ENCODE measurements at regions not wholly inside any gene's neighbourhood (a gene's known extent, or its start where the extent isn't known, plus 50 kb on each side); places are given as distances from the start of the nearest gene placed in this dataset.
A peak's percentile ranks its signal among the peaks of the same experiment; 100 is the strongest.

DNA sequence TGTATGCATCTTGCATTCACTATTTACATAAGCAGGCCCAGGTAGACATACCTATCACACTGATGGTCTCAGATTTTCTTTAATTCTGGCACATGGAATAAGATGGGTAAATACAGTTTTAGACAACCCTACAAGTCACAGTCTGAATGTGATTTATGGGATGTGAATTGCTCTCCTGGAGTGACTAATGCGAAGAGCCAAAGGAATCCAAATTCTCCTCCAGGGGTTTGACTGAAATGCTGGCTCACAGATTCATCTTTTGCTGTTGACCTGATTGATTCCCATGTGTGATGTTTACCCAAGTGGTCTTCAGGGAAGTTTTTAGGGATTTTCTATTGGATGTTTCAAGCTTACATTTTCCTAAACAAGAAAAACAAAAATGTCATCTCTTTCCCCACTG, 277.9 kb upstream of the MON1B start:
- no peak for DNase-seq

DNA sequence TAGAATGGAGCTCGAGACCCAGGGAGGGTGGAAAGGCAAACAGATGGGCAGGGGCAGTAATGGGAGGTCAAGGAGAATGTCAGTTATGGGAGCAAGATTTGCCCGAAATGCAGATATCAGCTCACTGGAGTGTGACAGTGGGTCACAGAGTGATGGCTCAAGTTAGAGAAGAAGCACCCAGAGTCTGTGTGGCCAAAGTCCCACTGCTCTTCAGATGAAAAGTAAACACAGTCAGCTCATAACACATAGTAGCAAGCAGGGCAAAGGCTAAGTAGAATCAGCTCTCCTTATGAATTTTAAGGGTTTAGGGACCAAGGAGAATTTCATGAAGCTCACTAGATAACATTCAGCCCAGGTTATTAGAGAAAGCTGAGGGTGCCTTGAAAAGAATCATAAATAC, 264.9 kb upstream of the MON1B start:
- DNase-seq, result no peak

DNA sequence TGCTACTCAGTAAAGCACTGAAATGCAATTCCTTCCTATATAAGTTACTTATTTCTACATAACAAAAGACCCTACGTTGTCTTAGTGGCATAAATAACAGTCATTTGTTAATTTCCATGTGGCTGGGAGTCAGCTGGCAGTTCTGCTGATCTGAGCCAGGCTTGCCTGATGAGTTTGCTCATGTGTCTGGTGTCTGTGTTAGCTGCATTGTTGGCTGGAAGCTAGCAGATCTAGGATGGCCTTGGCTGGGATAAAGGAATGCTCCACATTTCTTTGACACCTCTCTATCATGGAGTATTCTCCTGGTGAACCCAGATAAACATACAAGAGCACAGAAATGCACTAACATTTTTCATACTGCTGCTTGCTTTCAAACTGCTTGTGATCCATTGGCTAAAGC, 264.4 kb upstream of the MON1B start:
- no peak for DNase-seq

DNA sequence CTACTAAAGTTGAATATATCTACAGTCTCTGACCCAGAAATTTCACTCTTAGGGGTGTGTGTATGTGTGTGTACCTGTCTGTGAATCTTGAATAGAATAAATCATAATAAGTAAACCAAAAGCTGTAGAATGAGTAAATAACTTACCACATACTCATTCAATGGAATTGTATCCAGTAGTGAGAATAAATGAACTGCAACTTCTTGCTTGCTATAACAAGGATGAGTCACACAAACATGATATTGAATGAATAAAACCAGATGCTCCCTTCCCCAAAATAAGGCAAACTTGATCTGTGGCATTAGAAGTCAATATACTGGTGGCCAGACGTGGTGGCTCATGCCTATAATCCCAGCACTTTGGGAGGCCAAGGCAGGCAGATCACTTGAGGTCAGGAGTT, 259.8 kb upstream of the MON1B start:
- no peak for DNase-seq

DNA sequence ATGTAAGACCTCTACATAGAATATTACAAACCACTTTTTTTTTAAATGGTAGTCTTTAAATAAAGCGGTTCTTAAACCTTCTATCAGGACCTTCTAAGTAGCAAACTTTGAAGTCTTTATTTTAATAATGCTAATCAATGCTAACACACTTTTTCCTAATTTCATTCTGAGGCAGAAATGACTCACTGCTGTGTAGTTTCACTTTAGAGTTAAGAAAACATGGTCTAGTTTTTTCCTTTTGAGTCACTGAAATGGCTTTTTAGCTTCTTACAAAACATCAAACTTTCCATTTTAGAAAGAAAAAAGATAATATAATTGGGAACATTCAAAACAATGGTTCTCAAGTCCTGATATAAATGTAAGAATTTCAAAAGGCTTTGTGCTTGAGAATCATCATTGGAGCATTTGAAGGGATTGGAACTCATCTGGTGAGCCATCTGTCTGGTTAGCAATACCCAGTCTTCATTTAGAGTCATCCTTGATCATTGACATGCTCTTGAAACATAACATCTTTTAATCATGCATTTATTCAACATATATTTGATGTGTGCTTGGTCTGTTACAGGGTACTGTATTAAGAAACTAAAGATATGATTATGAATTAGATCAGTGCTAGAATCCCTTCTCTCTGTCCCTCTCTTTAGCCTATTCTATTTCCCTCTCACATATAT, 258.3 kb upstream of the MON1B start:
- no peak for DNase-seq

DNA sequence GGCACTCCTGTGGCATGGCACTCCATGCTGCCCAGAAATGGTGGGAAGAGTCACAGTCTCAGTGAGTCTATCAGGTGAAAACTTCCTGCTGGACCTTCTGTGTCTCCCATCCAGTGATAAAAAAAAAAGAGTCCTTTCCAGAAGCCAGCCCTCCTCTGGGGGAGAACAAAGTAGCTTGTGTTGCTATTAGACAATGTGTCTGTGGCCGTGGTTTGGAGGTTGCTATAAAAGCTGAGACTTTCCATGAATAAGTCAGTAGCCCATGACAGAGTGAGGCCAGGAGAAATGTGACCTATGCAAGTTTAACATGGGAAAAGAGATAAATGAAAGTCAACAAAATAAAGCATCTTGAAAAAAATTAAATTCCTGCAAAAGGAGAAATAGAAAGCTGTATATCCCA, 250.7 kb upstream of the MON1B start:
- DNase-seq, result no peak

DNA sequence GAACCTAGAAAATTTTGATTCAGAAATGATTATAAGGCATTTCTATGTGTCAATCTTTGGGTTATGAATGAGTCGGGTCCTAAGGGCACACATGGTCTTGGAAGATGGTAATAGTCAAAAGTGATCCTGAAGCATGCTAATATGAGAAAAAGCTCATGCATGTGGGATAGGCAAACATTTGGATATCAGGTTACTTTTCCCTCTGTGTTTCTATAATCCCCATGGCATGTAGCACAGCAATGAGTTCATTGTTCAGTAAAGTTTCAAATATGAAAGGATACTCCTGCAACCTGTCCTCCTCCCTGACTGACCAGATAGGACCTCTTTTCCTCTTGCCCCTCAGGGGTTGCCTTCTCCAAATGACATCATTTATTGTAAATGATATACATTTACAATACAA, 249.9 kb upstream of the MON1B start:
- DNase-seq, result no peak

DNA sequence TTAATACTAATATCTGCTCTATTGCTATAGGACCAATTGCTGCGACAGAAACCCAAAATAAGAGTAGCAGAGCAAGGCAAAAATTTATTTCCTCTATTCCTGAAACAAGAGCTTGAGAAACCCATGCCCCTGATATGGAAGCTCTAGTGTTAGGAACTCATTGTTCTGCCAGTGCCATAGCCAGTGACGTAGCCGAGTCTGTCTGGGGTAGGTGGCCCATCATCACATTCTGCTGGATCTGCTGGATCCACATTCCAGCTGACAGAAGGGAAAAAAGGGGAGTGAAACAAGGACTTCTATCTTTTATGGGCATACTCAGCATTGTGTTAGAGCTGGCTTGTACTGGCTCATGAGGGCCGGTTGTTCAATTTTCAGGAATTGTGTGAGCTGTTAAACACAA, 248.9 kb upstream of the MON1B start:
- no peak for DNase-seq

DNA sequence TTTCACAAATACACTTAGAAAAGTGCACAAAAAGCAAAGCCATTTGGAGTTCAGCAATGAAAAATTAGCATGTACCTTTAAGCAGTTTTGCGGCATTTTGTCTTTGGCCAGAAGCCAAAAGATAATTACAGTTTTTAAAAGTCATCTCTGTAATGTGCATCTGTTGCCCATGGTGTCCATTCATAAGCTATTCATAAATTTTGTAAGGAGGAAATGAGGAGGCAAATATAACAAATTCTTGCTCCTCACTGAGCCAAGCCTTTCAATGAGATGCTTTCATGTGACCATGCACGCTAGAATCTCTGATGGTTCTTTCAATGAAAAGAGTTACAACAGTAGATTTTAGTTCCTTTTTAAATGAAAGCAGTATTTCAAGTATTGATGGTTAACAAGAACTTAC, 247.1 kb upstream of the MON1B start:
- DNase-seq, result no peak

DNA sequence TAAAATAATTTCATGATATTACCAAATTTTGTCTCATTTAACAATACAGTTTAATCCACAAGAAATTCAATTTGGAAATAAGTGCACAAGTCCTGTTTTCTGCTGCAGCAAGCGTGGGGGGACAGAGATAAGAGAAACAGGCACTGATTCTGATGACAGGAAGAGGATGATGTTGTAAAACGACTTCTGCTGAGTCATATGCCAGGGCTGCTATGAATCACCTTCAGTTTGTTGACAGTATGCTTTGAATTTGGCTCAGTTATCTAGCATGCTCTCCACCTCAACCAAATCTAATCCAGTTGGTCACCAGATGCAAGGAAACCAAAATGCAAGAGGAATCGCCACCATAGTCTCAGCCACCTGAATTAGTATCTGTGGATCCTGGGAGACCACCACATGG, 244.1 kb upstream of the MON1B start:
- no peak for DNase-seq

DNA sequence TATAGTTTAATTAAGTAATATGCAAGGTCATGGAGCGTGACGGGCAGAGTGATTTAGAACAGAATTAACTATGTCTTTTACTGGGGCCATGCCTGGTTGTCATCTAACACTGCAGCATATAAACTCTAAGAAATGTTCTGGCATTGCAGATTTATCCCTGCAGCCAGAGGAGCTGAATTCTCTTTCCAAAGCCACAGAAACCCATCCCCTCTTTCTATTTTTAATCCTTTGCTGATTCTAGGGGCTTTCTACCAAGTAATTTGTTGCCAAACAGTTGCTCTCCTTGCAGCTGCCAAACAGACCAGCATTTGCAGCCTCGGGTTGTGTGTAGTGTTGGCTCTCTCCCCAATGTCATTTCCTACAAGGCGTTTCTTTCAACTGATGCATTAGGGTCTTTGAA, 243.2 kb upstream of the MON1B start:
- DNase-seq, result peak; percentile 68

DNA sequence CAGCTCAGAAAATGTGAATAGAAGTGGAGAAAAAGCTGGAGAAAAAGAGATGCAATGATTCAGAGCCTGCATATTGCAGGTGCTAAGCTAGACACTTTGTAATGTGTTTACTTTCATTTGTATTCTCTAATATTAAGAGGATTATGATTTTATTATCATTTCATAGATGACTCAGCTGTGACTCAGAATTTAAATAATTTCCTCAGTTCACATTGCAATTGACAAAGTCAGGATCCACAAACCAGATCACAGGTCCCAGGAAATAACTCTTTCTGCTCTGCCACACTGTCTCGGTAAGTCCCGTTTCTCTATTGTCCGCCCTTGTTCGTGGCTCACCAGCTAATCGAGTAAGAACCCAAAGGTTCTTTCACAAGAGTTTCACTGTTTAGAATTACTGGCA, 235.4 kb upstream of the MON1B start:
- DNase-seq, result no peak

DNA sequence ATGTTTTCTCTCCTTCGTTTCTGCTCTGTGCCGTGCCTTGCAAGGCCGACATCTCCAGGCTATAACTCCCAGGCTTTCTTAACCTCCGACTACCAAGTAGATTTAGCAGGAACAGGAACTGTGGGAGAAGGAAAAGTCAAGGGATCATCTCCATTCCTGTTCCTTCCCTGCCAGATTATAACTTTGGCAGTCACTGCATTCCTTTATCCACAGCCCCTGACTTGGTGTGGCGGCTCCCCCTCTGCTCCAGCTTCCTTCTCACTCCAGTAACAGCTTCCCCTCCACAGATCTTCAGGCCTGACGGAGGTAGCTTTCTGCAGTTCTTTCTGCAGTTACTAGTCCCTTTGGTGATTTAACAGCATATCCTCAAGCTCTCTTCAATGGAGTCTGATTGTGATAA, 234.6 kb upstream of the MON1B start:
- DNase-seq, result no peak

DNA sequence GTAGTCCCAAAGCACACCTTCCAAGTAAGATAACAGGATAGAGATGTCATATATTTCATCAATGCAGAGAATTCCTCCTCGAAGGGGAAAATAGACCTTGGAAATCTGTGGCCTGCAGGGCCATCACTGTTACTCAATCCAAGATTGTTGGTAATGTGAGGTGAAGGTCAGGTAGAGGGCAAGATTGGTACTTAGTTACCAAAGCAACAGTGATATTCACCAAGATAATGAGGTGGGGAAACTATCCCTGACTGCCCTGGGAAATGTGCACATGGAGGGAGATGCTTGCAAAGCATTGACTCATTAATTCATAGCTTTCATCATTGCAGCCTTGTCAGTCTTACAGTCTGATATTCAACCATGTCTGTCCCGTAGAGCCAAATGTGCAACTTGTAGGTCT, 234.1 kb upstream of the MON1B start:
- no peak for DNase-seq

DNA sequence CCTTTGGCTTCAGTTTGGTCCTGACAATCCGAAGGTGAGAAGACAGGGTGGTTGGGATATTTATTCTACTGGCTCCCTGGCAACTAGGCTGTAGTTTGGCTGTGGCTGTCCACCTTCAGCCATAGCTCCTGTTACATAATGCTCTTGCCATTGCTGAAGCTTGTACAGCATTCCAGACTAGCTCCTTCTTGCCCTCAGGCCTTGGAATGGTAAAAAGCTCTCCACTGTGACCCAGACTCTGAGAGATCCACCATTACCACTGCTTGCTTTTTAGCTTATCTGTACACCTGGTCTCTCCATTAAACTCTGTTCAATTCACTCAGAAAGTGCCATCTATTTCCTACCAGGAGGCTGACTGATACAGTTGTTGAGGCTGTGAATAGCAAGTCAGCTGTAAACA, 231.8 kb upstream of the MON1B start:
- DNase-seq, result no peak

DNA sequence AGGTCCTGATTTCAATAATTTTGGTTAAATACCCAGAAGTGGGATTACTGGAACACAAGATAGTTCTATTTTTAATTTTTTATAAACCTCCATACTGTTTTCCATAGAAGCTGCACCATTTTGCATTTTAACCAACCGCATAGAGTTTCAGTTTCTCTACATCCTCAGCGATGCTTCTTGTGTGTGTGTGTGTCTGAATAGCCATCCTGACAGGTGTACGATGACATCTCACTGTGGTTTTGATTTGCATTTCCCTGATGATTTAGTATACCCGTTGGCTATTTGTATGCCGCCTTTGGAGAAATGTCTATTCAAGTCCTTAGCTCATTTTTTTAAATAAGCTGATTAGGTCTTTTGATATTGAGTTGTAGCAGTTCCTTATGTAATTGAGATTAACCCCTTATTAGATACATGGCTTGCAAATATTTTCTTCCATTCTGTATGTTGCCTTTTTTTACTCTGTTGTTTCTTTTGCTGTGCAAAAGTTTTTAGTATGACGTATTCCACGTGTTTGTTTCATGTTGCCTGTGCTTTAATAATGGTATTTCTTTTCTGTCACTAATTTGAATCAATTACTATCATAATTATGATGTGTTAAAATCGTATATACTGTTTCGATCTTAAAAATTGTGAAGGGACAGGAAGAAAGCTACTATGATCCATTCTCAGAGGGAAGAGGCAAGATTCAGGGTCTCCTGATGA, 227.2 kb upstream of the MON1B start:
- no peak for DNase-seq

DNA sequence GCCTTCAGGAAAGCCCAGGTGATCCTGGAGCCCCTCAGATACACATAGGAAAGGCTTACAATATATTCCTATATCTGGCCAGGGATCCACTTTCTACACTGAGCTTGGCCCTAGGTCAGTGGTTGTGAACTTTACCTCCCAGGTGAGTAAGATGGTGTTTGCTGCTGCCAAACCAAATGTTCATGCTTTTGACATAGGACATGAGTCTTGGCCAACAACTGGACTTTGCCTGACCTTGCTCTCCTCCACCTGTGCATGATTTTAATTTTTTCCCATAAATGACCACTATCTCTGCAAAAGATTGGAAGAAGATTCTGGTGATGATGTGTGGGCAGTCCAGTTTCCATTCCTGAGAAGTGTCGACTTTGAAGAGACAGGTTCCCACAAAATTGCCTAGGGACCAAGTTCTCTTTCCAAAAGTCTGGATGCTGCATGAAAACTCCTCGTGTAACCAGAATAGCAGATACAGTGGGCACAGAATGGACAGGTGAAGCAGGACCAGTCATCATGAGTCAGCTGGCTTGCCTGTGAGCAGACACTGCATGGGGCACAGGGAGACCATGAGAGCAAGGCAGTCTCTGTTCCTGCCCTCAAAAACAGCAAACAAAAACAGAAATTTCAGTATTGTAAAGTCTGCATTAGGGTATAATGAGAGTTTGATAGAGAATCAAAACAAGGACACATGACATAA, 226.4 kb upstream of the MON1B start:
- DNase-seq, result no peak

DNA sequence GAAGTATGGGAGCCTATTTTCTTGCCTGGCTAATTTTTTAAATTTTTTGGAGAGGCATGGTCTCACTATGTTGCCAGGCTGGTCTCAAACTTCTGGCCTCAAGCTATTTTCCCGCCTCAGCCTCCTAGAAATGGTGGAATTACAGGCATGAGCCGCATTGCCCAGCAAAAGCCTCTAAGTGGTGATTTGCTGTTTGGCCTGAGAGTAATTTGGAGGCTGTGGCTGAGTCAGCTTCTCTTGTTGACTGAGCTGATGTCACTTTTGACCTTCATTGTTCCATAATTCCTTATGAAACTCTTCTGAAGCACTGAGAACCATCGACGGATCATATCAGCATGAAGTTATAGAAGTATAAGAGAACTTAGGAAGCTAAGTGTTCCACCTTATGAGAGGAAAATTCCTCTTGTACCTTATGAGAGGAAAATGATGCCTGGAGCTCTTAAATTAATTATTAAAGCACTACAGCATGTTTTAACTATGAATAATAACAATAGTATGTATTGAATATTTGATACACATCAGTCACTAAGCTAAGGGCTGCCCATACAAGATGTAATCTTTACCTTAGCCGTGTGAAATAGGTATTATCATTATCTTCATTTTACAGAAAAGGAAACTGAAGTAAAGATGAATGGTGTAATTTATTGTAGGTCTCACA, 220.8 kb upstream of the MON1B start:
- DNase-seq, result no peak

DNA sequence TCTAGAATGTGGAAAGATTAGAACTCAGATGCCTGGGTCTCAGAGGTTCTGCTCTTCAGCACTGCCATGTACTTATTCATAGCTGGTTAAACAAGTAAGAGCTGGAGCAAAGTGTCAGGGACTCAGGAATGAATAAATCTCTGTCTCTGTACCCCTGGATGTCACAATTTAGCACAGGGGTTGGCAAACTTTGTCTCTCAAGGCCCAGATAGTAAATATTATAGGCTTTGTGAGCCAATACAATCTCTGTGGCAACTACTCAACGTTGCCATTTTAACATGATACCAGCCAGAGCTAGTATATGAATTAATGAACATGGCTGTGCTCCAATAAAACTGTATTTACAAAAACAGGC, 220.3 kb upstream of the MON1B start:
- no peak for DNase-seq

DNA sequence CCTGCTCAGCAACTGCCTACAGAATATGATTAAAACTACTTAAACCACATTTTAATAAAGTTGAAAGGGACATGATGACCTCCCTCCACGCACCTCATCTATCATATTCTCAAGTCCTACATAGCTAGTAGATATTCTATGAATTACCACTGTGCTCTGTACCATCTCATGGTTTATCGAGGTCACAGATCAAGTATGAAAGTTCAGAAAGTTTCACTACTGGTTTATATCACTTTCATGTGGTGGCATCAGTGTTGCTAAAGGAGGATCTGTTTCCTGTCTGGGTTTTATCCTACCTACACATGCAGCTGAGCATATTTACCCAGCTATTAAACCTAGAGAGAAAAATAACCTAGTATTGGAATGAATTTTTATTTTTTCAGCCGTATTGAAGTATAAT, 214.9 kb upstream of the MON1B start:
- no peak for DNase-seq

DNA sequence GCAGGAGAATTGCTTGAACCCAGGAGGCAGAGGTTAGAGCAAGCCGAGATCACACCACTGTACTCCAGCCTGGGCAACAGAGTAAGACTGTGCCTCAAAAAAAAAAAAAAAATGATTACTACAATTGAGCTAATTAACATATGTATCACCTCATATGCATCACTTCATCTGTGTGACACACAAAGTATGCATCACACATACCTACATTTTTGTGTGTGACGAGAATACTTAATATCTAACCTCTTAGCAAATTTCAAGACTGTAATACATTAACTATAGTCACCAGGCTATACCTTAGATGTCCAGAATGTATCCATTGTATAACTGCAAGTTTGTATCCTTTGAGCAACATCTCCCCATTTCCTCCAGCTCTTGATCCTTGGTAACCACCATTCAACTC, 214.2 kb upstream of the MON1B start:
- DNase-seq, result no peak

DNA sequence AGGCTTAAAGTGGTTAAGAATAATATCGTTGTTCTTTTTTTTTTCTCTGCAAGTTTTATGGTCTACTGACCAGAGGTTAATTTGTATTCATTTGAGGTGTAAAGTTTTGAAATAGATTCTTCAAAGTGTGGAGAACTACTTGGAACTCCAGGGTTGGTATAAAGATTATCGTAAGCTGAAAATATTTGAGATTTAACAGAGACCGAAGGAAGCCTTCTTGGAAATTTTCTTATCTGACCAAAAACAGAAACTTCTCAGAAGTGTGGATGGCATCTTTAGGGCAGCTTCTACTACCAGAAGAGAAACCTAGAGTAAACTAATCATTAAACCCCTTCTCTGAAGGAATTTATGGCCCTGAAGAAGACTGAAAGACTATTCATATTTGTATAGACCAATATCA, 206.8 kb upstream of the MON1B start:
- no peak for DNase-seq

DNA sequence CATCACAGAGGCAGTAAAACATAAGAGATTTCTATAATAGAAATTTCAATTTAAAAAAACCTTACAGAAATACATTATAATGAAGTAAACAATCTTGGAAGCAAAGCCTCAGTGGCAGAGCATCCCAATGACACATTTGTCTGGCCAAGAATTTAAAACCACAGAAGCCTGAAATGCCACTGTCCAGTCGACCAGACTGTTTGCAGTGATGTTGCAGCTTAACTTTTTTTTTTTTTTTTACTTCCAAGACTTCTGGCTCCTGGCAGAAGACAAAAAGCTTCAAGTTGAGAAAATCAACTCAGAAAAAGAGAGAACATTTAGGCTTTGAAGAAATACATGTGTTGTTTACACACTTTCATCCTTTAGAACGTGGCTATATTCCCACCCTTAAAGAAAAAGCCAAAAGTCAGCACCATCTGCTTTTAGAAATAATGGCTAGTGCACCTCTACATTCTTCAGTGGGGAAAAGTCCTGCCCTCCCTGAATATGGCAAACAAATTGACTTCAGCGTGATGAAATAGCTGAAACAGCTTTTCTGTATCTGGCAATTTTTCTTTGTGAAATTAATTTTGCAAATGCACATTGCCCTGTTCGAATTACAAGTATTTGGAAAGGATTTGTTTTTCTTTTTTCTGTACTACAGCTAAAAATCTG, 205.5 kb upstream of the MON1B start:
- DNase-seq, result peak; percentile 45
